Fibroblast of skin of scalp (primary cell): ENCODE measurements at regions not wholly inside any gene's neighbourhood (a gene's known extent, or its start where the extent isn't known, plus 50 kb on each side); places are given as distances from the start of the nearest gene placed in this dataset.

Source experiments
- DNase-seq: peaks from one replicate; pipeline ENCODE4 v3.0.0-alpha.2; 2013

DNA sequence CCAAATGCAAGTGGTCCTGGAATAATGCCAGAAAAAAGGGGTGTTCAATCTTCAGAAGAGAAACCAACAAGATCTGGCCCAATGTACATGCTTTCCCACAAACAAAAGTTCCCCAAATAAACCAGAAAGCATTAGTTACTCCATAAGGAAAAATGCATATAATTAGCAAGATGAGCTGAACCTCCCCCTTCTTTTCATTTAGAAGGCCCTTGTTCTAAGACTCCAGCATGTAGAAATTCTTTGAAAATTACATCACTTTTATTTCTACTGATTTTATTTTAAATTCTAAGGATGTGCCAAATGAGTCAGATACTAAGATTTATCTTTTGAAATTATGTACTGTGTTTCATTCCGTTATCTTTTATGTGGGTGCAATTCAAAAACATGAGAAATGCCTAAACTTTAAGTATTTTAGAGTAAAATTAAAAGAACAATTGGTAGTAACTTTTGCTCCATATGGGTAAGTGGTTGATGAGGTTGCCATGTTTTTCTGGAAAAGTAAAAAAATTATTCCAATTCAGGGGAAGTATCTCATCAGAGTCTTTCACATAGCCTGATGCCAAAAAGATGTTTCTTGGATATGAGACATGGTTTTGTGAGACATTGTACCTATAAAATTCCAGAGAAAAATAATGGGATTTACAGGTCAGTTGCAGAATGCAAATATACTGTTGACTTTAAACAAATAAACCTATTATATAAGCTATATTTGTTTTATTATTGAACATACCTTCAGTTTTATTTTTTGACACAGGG, 106.5 kb upstream of the CCDC112 start:
- DNase-seq: peak; percentile 75

GRCh38 chr5:115402092-115402491, 105.6 kb upstream of the CCDC112 start:
- no peak for DNase-seq

DNA sequence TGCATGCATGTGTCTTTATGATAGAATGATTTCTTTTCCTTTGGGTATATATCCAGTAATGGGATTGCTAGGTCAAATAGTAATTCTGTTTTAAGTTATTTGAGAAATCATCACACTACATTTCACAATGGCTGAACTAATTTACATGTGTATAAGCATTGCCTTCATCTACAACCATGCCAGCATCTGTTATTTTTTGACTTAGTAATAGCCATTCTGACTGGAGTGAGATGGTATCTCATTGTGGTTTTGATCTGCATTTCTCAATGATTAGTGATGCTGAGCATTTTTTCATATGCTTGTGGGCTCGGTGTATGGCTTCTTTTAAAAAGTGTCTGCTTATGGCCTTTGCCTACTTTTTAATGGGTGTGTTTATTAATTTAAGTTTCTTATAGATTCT, 102.3 kb upstream of the CCDC112 start:
- peak; percentile 94 for DNase-seq

DNA sequence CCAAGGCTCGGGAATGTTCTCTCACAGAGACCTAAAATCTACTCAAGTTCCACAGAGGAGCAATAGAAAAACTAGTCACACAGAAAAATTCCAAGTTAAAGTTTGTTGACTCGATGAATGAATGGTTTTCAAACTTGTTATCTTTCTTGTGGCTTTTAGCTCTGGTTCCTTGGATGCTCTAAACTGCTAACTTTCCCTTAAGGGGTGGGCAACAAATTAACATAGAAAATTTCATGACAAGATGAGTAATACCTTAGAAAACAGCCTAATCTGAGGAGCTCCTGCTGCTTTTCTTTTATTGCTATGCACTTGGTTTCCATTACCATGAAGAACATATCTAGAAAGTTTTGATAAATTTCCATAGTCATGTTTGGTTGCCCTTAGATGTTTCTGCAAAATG, 100.2 kb upstream of the CCDC112 start:
- peak; percentile 68 for DNase-seq

- no peak for DNase-seq
Observed at GRCh38 chr5:115396081-115396480, 99.6 kb upstream of the CCDC112 start.

GRCh38 chr5:115394531-115394930, 98.1 kb upstream of the CCDC112 start:
- no peak for DNase-seq

DNA sequence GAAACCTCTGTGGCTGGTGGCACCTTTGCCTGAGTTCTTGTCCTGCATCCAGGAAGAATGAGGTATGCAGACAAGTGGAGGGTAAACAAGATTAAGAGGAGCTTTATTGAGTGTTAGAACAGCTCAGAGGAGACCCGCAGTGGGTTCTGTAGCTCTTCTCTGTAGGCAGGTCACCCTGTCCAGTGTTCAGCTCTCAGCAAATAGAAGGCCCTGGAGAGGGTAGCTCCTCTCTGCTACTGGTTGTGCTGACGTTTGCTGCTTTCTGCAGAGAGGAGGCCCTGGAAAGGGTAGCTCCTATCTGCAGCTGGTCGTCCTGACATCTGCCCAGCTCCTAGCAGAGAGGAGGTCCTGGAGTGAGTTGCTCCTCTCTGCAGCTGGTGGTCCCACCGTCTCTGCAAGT, 96.8 kb upstream of the CCDC112 start:
- DNase-seq: no peak

- peak; percentile 80 for DNase-seq
Observed at GRCh38 chr5:115392611-115393010, 96.2 kb upstream of the CCDC112 start.

DNA sequence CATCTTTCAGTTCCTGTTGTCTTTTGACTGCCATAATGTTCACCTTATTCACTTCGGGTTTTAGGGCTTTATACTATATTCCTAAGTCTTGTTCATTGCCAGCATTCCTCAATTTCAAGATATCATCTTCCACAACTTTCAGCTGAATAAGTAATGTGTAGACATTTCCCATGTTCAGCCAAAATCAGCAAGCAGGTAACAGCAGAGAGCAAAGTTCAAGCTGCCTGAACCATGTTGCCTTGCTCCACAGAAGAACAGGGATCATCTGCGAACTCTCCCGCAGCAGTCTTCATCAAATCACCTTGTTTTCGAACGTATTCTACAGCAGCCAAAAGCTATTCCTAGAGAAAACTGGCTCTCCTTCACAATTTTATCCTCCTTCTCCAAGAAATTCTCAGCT, 95.3 kb upstream of the CCDC112 start:
- no peak for DNase-seq

GRCh38 chr5:115389799-115390382, 93.4 kb upstream of the CCDC112 start:
- DNase-seq: no peak

GRCh38 chr5:115389034-115389798, 92.8 kb upstream of the CCDC112 start:
- DNase-seq: no peak

DNA sequence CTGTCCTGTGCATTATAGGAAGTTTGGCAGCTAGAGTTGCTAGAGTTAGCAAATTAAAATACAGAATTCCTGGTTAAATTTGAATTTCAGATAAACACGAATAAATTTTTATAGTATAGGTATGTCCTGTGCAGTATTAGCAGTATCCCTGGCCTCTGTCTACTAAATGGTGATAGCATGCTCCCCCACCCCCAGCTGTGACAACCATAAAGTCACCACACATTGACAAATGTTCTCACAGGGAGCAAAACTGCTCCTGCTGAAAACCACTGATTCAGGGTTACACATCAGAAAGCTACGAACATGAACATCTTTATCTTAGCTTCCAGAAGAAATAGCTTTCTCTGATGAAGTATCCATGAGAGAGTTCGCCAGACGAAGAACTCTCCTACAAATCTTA, 91.8 kb upstream of the CCDC112 start:
- no peak for DNase-seq

GRCh38 chr5:115387816-115388215, 91.4 kb upstream of the CCDC112 start:
- no peak for DNase-seq

DNA sequence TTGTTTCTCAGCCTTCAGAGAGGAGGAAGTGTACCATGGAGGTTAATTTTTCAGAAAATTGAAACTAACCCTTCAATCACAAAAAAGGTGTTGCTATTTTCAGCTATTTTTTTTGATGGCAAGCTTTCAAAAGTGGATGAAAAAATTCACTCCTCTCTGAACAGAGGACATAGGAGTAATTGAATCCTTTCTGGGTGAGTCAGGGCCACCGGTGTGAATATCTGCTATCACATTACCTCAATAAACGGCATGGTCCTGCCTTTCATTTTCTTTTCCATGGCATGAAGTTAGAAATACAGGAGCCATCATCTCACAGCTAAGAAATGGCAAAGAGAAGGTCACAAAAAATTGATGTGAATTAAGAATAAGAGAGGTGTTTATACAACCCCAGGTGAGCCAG, 90.2 kb upstream of the CCDC112 start:
- DNase-seq: no peak

DNA sequence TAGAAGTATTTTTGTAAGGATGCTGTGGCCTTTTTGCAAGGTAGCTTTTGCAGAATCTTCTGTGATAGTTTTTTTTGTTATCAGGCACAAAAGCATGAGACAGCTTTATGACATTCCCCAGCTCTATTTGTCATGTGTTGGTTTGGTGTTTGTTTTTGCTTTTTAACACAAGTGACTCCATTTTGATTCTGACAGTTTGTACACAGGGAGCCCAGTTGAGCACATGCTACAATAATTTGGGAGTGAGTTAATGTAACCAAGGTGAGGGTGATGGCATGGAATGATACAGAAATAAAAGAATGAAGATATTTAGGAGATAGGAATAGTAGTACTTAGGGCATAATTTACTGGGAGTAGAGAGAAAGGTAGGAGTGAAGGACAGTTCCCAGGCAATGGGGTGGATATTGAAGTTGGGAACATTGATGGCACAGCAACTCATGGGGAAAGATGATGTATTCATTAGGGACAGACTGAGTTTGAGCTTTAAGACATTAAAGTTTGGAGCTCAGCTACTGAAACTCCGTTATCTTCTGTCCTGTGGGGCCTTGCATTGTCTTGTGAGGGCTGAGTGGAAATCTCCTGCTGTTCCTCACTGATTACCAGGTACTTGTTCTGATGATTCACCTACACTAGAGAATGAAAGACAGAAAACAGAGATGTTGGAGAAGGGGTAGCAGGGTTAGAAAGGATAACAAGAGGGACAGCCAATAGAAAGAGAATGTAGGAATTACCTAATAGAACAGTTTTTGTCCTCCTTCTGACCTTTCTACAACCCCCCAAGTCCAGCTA, 88.3 kb upstream of the CCDC112 start:
- no peak for DNase-seq

GRCh38 chr5:115382989-115383388, 86.5 kb upstream of the CCDC112 start:
- DNase-seq: no peak

DNA sequence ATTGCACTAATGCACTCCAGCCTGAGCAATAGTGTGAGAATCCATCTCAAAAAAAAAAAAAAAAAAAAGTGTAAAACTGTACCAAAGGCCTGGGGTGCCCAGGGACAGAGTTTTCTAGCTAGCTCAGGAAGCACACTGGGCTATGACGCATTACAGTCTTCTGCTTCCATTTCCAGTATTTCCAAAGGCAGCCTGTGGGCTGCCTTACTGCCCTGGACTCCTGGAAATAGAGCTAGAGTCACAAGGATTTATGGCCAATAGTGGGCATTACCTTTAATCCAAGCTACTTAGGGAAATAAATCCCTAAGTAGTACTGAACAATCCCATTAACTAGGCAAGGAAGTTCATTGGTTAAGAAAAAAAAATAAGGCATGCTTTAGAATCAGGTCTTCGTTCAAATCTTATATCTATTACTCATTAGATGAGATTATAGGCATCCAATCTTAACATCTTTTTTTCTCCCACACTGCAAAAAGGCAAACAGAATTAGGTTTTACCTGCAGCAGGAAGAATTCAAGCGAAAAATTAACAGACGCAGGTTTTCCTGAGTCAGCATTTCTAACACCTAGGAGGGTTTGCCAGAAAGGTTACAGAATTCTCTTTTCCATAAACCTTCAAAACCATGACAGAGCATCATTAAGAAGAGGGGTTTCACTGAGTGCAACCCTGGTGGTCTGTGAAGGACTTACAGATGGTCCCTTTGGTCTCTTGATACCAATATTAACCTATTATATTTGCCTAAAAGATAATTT, 85.6 kb upstream of the CCDC112 start:
- DNase-seq: no peak

DNA sequence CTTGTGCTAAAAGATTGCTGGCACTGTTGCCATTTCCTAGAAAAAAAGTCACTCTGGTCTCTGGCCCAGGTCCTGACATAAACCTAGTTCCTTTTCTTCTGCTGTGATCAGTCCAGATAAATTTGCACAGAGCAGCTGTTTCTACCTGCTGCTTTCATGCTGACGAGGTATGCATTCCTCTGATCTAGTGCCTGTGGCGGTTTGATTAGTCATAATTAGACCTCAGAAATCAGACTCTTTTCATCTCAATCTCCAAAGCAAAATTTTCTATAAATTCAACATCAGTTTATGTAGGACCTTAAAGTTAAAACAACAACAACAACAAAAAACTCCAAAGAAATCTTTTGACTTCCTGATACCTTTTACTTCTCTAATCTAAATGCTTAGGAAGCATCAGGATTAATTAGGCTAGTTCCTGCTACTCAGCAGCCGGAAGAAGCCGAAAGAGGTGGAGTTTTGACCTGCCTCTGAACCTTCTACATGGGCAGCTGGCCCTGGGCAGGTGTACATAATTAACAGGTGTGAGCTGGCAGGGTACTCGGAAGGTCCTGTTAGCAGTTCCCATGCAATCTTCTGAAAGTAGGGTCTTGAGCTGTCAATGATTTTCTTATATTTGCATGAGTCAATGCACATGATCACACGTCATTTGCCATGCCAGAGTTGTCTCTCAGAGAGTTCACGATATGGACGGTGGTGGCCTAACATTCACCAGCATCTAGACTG, 83.3 kb upstream of the CCDC112 start:
- DNase-seq: no peak

GRCh38 chr5:115378754-115379153, 82.3 kb upstream of the CCDC112 start:
- no peak for DNase-seq

DNA sequence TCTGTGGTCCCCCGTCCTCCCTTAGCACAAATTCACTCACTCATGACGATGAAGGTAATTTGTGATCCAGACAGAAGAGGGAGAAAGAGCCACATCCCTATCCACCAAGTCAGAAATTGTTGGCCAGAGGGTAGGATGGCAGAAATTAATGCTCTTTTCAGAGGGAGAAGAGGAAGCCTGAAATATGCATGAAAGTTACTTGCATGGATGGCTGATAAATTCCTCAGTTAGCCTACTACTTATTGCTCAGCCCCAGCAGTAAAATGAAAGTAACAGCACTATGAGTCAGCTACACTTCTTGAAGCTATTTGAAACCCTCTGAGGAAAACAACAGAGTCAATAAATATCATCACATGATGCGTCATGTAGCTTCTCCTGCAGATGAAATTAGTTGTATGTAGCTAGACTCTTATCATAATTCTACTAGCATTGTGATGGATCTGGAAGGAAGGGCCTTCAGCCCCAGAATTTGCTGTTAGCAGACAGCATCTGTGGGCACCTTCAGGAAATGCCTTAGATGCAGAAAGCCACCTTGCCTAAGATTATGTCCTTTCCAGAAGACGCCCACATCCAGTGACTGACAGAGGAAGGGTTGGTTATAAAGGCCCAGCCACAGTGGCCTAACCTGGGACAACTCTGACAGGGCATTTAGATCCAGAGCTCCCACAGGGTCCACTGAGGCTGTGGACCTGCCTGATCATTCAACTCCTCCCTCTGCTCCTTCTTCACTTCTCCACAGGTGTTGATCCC, 81.2 kb upstream of the CCDC112 start:
- DNase-seq: peak; percentile 92

- DNase-seq: no peak
Observed at GRCh38 chr5:115375893-115376292, 79.4 kb upstream of the CCDC112 start.
